ENCODE measurements at regions not wholly inside any gene's neighbourhood (a gene's known extent, or its start where the extent isn't known, plus 50 kb on each side); places are given as distances from the start of the nearest gene placed in this dataset.

DNA sequence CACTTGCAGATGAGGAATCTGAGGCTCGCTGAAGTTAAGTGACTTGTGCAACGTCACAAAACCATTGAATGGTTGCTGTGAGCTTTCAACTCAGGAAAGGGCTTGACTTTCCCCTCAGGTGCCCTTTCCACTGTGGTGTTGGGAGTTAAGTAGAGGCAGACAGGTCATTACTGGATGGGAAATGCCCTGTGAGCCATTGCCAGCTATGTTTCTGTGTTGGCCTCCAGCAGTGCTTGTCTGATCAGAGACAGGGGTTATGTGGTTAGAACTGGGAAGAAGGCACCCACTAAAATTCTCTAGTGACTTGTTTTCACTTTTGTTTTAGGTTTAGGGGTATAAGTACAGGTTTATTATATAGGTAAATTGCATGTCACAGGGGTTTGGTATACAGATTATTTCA is 96.6 kb downstream of the FDX1 start:
- DNase-seq (ENCODE audit: low read depth): peak; percentile 4
- no peak overlapping the region for H3K4me3 ChIP-seq (ENCODE audit: low read depth, low read length)
- TF ChIP-seq, protein P1, sequence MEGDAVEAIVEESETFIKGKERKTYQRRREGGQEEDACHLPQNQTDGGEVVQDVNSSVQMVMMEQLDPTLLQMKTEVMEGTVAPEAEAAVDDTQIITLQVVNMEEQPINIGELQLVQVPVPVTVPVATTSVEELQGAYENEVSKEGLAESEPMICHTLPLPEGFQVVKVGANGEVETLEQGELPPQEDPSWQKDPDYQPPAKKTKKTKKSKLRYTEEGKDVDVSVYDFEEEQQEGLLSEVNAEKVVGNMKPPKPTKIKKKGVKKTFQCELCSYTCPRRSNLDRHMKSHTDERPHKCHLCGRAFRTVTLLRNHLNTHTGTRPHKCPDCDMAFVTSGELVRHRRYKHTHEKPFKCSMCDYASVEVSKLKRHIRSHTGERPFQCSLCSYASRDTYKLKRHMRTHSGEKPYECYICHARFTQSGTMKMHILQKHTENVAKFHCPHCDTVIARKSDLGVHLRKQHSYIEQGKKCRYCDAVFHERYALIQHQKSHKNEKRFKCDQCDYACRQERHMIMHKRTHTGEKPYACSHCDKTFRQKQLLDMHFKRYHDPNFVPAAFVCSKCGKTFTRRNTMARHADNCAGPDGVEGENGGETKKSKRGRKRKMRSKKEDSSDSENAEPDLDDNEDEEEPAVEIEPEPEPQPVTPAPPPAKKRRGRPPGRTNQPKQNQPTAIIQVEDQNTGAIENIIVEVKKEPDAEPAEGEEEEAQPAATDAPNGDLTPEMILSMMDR (conservative IDR thresholded peaks at IDR 0.05; ENCODE audit: low read depth, low read length): no peak

Measured in epithelial cell of proximal tubule (primary cell).